NCI-H2196 treated with DMSO at 0.1 percent for 48 hours (cell line): ENCODE measurements at regions not wholly inside any gene's neighbourhood (a gene's known extent, or its start where the extent isn't known, plus 50 kb on each side); places are given as distances from the start of the nearest gene placed in this dataset.

Experiments used
- DNase-seq: peaks from one replicate; lab custom pipeline; 2025; ENCODE audit not compliant: unreplicated experiment; lab: John Stamatoyannopoulos, UW

DNA sequence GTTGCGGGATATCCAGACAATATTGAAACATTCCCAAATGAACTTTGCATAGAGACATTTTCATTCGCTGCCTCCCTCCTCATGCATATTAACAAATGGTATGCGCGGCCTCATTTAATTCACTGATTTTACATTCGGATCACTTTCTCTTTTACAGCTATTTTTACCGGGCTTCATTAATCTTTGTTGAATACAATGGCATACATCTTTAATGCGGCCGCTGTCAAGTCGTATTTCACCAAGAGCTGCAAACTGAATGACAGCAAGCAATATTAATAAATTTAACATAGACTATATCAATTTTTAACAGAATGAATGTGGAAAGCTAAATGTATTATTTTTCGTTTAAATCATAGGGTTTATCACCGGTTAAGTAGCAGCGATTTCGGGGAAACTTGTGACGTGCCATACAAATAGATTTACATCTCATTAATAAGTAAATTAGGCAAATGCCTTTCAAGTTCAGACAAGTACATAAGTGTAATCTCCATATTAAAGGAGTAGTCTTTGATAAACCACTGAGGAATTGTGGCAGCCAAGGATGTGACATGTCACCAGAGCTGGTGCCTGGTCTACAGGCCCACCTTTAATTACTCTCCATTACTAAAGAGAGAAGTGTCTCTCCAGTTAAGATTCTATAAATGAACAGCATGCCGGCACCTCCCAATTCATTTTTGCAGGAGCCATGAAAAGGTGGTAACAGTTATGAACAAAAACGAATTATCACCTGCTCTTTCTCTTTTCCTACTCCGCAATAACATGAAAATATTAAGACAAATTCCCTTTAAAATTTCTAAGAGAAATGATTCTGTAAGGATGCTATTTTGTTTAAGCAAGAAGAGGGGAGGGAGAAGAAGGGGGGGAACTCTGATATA lies 568.9 kb upstream of the MKI67 start:
- DNase-seq: no peak

GRCh38 chr10:128695931-128696330 lies 569.7 kb upstream of the MKI67 start:
- no peak for DNase-seq

- DNase-seq: no peak
These were observed 571.2 kb upstream of the MKI67 start for GRCh38 chr10:128697437-128697836.

DNA sequence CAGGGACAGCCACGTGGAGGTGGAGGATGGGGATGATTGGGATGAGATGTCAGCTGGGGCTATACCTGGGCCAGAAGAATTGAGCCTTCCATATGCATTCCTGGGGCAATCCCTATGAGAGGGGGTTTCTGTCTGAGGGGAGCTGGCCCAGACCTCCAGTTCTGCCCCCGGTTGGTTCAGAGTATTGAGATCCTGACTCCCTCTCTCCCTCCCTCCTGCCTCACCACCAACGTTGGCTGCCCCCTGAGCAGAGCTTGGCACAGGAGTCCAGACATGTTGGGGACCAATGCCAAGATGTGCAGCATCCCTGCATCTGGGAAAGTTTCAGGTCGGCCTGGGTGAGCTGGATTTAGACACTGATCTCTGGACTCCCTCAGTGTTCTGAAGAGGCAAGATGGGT lies 575.2 kb upstream of the MKI67 start:
- no peak for DNase-seq

DNA sequence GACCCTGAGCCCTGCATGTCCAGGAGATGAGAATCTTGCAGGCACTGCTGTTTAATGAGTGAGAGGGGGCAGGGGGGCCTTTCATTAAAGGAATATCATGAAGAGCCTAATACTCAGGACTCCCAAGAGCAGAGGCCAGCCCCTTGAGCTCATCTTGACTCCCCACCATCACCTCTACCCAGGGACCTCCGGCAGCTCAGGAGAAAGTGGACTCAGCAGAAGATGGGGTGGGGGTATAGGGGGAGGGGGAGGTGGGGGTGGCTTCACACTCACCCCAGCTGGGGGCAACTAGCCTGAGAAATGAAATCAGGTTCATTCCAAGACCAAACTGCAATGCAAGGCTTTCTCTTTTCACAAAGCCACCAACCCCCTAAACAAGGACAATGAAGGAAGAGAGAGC lies 575.6 kb upstream of the MKI67 start:
- DNase-seq: no peak

GRCh38 chr10:128704716-128705115 lies 578.5 kb upstream of the MKI67 start:
- DNase-seq: no peak

GRCh38 chr10:128708182-128708581 lies 582.0 kb upstream of the MKI67 start:
- DNase-seq: no peak

- no peak for DNase-seq
These were observed 583.5 kb upstream of the MKI67 start for GRCh38 chr10:128709686-128710085.

DNA sequence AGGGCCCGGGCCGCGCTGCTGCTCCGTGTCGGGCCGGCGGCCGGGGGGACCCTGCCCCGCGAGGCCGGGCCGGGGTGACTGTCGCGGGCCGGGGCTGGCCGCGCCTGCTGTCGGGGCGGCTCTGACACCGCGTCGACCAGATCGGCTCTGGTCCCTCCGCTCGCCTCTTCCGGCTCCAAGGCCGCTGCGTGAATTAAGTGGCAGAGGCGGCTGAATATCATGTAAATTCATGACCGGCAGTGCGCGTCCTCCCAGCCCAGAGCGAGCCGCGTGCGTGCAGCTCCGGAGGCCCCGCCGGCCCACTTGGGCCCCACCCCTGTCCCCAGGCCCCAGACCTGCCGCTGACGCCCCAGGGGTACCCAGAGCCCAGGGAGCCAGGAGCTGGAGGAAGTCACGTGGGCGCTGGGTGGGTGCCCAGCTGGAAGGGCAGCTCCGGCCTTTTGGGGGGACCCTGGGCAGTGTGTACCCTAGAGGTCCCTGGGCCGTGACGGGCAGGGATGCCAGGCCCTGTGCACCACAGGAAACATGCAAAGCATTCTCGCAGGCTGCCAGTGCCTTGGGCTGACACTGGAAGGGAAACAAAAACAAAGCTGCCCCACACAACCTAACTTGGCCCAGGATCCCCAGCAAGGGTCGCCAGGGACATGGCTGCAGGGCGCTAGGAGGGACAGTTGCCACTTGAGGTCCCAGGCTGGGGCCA lies 584.0 kb upstream of the MKI67 start:
- no peak for DNase-seq

GRCh38 chr10:128710798-128711183 lies 584.6 kb upstream of the MKI67 start:
- DNase-seq: no peak

DNA sequence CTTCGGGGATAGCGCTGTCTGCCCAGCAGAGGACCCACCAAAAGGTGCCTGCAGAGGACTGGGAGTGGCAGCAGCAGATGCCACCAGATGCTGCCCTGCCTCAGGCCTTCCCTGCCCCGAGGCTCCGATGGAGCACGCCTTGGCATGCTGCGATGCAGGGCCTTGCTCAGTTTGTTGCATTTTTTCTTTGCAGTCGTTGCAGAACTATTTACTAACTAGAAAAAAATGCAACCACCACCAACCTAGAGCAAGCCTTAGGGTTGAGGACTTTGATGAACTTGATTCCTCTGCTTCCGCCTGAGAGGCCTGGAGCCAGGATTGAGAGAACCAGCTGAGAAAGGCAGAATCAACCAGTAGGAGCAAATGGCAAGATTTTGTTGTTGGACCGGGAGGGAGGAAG lies 585.6 kb upstream of the MKI67 start:
- no peak for DNase-seq

- no peak for DNase-seq
These were observed 586.6 kb upstream of the MKI67 start for GRCh38 chr10:128712661-128713400.

- DNase-seq: no peak
These were observed 587.2 kb upstream of the MKI67 start for GRCh38 chr10:128713471-128713870.

GRCh38 chr10:128713874-128714570 lies 587.8 kb upstream of the MKI67 start:
- no peak for DNase-seq

- DNase-seq: no peak
These were observed 588.6 kb upstream of the MKI67 start for GRCh38 chr10:128714644-128715415.

- no peak for DNase-seq
These were observed 590.0 kb upstream of the MKI67 start for GRCh38 chr10:128716181-128716580.

DNA sequence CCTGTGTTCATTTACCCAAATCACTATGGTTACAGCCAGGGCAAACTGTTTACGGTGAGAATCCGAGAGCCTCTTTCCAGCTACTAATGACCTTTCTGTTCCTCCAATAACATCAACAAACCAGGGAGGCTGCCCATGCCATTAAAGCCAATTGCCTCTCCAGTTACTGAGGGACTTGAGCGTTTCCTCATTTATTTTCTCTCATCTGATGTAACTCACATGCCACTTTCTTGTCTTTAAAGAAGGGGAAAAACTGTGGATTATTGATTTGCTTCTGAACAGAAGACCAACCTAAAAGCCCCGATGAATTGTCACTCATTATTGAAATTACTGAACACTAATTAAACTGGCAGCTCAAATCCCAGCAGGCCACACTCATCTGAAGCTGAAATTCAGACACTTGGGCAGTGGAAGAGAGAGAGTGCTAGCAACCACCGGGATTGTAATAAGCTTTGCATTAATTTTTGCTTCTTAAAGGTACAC lies 595.8 kb upstream of the MKI67 start:
- no peak for DNase-seq

- no peak for DNase-seq
These were observed 596.7 kb upstream of the MKI67 start for GRCh38 chr10:128722947-128723346.

DNA sequence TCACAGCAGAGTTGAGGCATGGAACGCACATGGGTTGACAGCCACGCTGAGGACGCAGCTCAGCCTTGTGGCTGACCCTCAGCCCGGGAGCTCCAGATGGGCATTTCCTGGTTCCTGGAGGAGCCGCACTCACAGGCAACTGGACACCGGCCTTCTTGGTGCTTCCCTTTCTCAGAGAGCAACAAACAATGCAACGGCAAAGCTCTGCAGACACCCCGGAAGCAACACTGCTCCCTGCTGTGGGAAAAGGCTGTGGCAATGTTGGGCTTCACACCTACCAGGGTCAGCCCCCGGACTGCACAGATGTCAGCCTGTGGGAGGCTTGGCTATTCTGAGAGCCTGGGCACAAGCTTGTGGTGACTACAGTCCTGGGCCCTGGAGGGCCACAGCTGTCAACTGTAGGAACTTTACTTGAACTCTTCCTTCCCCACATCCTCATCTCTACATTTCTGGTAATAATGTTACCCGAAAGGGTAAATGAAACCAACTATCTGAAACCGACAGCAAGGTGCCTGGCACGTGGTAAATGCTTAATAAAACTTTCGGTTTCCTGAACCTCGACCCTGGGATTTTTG lies 597.5 kb upstream of the MKI67 start:
- DNase-seq: no peak

DNA sequence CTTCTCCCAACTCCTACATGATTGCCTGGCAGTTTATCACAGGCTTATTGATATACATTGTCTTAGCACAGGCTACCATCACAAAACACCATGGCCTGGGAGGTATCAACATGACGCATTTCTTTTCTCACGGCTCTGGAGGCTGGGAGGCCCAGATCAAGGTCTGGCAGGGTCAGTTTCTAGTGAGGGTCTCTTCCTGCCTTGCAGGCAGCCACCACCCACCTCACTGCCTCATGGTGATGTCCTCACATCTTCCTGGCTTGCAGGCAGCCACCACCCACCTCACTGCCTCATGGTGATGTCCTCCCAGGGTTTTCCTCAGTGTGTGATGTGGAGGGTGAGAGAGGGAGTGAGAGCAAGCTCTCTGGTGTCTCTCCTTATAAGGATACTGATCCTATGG lies 599.3 kb upstream of the MKI67 start:
- no peak for DNase-seq
